ENCODE measurements at regions not wholly inside any gene's neighbourhood (a gene's known extent, or its start where the extent isn't known, plus 50 kb on each side); places are given as distances from the start of the nearest gene placed in this dataset.

- POLR2A ChIA-PET = no interaction called here
- Histone ChIP-seq H3K27ac (ENCODE audit: low read length) (no peak overlapping the region), H3K4me1 (ENCODE audit: control insufficient read depth in 1 of 2, extremely low read depth in 1 of 2, insufficient read depth in 2 of 2, low read length in 2 of 2) (no peaks in the 10 kb centered on the region), H3K27me3 (replicated peaks in 1 of 2; ENCODE audit: control insufficient read depth in 2 of 2, extremely low read depth in 1 of 2, insufficient read depth in 2 of 2, low read length in 1 of 2) (no peaks in the 10 kb centered on the region), H3K4me3 (ENCODE audit: control insufficient read depth in 1 of 2, extremely low read depth in 1 of 2, low read length in 1 of 2) (no peak overlapping the region), H3K36me3 (ENCODE audit: control insufficient read depth in 2 of 2, extremely low read depth in 1 of 2, insufficient read depth in 1 of 2, low read length in 1 of 2) (no peaks in the 10 kb centered on the region), H3K9me3 (no peaks in the 10 kb centered on the region)
- H3K4me1 Mint-ChIP-seq = no peaks in the 10 kb centered on the region
- peaks cover 3 to 7% of the 10 kb centered on the region in 2 donors for H3K27me3 Mint-ChIP-seq
- no CpG with 5 or more reads among the region's 3 CpGs for WGBS (ENCODE audit: insufficient coverage)
- H3K27ac Mint-ChIP-seq = no peak overlapping the region
- ATAC-seq (replicated peaks in 1 of 4) (no peak), DNase-seq (no peak)
- CTCF ChIA-PET = no interaction called here
- H3K9me3 Mint-ChIP-seq = peaks cover 0 to 10% (median 10%) of the 10 kb centered on the region in 3 donors
- no peak overlapping the region for H3K4me3 Mint-ChIP-seq
- H3K36me3 Mint-ChIP-seq = no peaks in the 10 kb centered on the region
These were observed 118.5 kb downstream of the KCNS3 start for GRCh38 chr2:17996978-17997377.

DNA sequence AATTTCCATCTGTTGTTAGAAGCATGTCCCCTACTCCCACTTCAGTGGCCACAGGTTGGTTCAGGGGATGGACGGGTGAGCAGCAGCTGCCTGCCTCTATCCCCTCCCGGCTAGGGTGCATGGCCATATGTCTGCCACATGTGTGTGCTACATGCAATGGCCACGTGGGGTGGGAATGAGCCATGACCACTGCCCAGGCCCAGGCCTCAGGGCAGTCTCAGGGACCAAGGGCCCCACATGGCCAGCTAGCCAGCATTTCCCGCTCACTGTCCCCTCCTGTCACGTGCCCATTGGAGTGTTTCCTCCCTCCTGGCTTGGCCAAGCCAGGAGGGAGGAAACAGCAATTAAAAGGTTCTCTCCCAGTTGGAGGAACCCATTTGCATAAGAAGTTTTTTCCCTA is 117.1 kb downstream of the KCNS3 start:
- no peak for DNase-seq
- Mint-ChIP-seq H3K36me3 (no peaks in the 10 kb centered on the region), H3K4me1 (no peaks in the 10 kb centered on the region), H3K27me3 (peaks cover 3 to 7% of the 10 kb centered on the region in 2 donors), H3K9me3 (peaks cover 0 to 10% (median 10%) of the 10 kb centered on the region in 3 donors), H3K27ac (no peak overlapping the region), H3K4me3 (no peak overlapping the region)
- Histone ChIP-seq H3K9me3 (no peaks in the 10 kb centered on the region), H3K27ac (ENCODE audit: low read length) (no peak overlapping the region), H3K4me3 (ENCODE audit: control insufficient read depth in 1 of 2, extremely low read depth in 1 of 2, low read length in 1 of 2) (no peak overlapping the region), H3K4me1 (ENCODE audit: control insufficient read depth in 1 of 2, extremely low read depth in 1 of 2, insufficient read depth in 2 of 2, low read length in 2 of 2) (no peaks in the 10 kb centered on the region), H3K27me3 (replicated peaks in 1 of 2; ENCODE audit: control insufficient read depth in 2 of 2, extremely low read depth in 1 of 2, insufficient read depth in 2 of 2, low read length in 1 of 2) (no peaks in the 10 kb centered on the region), H3K36me3 (ENCODE audit: control insufficient read depth in 2 of 2, extremely low read depth in 1 of 2, insufficient read depth in 1 of 2, low read length in 1 of 2) (no peaks in the 10 kb centered on the region)
- CTCF ChIA-PET = no interaction called here
- ATAC-seq (replicated peaks in 1 of 4) = no peak
- POLR2A ChIA-PET = no interaction called here
- WGBS (ENCODE audit: insufficient coverage) = 80% methylated on average over 5 of the region's 5 CpGs
